GM10248 (cell line): ENCODE measurements at regions not wholly inside any gene's neighbourhood (a gene's known extent, or its start where the extent isn't known, plus 50 kb on each side); places are given as distances from the start of the nearest gene placed in this dataset.

ENCODE experiments used
- CTCF ChIA-PET: fragments of 300-600 bp; sonication (Branson Sonifier 250); formaldehyde crosslinking; extraction: SDS; loops from one replicate; lab custom pipeline; 2021; ENCODE audit warnings: antibody characterized with exemption; lab: Yijun Ruan, JAX
- POLR2A ChIA-PET: fragments of 350-650 bp; sonication (Branson Sonifier 250); formaldehyde crosslinking; extraction: SDS; loops from one replicate; lab custom pipeline; 2020; ENCODE audit warnings: antibody characterized with exemption; lab: Yijun Ruan, JAX
- DNase-seq: peaks from one replicate; pipeline ENCODE4 v3.0.0; 2012; ENCODE audit errors: extremely low spot score
- TF ChIP-seq, protein P1 (sequence below): IDR thresholded peaks from 2 replicates; pipeline ENCODE4 v1.5.1; 2012; ENCODE audit warnings: mild to moderate bottlenecking, low read depth; ENCODE audit errors: extremely low read depth, missing control alignments, control extremely low read depth

DNA sequence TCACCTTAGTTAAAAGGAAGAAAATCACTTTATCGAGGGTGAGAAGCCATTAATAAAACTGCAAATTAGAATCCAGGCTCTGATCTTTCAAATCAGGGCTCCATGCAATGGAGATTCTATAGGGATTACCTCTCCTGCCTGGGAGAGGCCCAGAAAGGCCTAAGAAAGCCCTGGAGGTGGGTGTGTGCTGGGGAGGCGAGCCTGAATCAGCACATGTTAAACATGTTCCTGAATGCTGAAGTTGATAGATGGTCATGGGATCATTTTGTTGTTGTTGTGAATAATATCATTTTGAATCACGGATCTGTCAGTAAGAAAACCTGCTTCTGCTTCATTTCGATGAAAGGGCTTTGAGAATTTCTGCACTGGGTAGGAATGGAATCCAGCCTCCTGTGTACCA, 254.3 kb downstream of the ACKR3 start:
- TF ChIP-seq, protein P1, sequence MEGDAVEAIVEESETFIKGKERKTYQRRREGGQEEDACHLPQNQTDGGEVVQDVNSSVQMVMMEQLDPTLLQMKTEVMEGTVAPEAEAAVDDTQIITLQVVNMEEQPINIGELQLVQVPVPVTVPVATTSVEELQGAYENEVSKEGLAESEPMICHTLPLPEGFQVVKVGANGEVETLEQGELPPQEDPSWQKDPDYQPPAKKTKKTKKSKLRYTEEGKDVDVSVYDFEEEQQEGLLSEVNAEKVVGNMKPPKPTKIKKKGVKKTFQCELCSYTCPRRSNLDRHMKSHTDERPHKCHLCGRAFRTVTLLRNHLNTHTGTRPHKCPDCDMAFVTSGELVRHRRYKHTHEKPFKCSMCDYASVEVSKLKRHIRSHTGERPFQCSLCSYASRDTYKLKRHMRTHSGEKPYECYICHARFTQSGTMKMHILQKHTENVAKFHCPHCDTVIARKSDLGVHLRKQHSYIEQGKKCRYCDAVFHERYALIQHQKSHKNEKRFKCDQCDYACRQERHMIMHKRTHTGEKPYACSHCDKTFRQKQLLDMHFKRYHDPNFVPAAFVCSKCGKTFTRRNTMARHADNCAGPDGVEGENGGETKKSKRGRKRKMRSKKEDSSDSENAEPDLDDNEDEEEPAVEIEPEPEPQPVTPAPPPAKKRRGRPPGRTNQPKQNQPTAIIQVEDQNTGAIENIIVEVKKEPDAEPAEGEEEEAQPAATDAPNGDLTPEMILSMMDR: no peak
- no peak for DNase-seq
- CTCF ChIA-PET: no interaction called here
- POLR2A ChIA-PET: no interaction called here

DNA sequence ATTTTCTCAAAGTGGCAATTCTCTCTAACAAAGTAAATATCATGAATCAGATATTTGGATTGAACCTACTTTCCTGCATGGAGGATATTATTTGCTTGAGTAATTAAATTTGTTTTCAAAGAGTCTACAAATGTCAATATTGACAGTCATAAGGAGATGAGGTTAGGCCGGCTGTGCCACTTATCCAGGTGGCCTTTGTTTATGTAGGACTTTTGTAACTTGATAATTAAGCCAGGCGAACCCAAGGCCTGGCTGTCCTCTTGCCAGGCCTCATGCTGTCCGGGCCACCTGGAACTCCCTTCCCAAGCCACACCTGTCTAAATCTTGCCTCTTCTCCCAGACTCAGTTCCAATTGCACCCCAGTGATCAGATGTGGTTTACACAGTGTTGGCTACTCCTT, 255.2 kb downstream of the ACKR3 start:
- DNase-seq: no peak
- POLR2A ChIA-PET: no interaction called here
- TF ChIP-seq, protein P1: no peak
- CTCF ChIA-PET: no interaction called here

DNA sequence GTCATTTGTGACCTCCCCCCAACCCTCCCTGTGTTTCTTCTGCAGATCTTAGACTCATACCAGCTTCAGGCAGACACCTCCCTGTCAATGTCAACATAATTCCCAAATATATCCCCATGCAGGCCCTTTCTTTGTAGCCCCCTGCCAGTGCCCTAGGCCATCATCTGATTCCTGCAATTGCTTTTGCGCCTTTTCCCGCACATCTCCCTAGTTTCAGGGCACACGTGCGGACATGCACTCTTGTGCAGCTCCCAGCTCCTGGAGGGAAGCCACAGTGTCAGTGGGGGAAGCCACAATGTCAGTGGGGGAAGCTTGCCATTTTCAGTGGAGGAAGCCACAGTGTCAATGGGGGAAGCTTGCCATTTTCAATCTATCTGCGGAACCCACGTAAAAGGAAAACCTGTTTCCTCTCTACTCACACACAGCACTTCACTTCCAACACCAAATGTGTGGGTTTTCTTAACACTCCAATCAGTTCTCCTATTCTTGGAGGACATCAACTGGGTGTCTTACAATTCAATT, 256.4 kb downstream of the ACKR3 start:
- DNase-seq: no peak

DNA sequence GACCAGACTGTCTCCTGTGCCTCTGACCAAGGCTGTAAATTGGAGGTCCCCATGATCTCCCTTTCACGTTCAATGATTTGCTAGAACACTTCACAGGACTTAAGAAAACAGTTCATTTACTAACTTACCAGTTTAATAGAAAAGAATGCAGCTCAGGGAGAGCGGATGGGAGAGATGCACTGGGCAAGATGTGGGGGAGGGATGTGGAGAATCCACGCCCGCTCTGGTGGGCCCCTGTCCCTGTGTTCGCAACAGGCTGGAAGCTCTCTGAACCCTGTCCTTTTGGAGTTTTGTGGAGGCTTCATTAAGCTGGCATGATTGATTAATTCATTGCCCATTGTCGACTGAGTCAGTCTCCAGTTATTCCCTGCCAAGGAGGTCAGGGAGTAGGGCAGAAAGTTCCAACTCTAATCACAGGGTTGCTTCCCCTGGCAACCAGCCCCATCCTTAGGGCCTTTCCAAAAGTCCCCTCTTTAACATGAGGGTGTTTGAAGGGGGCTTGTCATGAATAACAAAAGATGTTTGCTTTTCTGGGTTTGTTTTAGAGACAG, 257.1 kb downstream of the ACKR3 start:
- TF ChIP-seq, protein P1: no peak
- no peak for DNase-seq
- ChIA-PET CTCF (no interaction called here), POLR2A (no interaction called here)

More for the DNA sequence above, 256.4 kb downstream of the ACKR3 start:
- TF ChIP-seq, protein P1: no peak
- ChIA-PET CTCF (no interaction called here), POLR2A (no interaction called here)

DNA sequence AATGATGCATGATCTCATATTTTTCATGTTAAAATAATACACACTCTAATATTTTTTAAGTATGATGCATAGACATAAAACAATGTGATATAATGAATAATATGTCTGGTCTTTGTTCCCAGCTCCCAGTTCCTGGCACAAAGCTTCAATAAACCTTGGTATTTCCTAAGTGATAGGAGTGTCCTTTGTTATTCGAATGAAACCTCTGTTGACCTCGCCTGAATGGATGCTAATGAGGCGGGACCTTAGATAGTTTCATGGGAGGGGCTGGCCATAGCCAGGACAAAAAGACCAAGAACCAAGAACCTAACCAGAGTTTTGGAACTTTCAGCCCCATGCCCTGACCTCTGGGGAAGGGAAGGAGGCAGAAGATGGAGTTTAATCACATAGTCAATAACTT, 257.7 kb upstream of the COPS8 start:
- no peak for DNase-seq
- CTCF ChIA-PET: interaction anchor here (1.4 kb wide), 1 partner anchor 12 kb away, joined by 3 read pairs; no protein-coding TSS in a partner anchor
- POLR2A ChIA-PET: no interaction called here
- TF ChIP-seq, protein P1: no peak

DNA sequence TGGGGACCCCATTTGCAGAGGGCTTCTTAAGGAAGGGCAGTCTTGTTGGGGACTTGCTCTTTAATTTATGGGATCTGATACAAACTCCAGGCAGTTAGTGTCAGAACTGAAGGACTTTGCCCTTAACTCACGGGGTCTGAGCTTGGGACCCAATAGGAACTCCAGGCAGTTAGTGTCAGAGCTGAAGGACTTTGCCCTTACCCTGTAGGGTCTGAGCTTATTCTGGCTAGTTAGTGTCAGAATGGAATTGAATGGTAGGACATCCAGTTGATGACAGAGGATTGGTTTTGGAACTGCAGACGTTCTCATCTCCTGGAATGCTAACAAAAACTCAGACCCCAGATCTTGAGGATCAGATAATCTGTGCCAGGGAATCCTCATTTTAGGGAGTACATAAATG, 256.9 kb upstream of the COPS8 start:
- no peak for DNase-seq
- TF ChIP-seq, protein P1: no peak
- POLR2A ChIA-PET: no interaction called here
- CTCF ChIA-PET: interaction anchor here (1.4 kb wide), 1 partner anchor 11 kb away, joined by 3 read pairs; no protein-coding TSS in a partner anchor

DNA sequence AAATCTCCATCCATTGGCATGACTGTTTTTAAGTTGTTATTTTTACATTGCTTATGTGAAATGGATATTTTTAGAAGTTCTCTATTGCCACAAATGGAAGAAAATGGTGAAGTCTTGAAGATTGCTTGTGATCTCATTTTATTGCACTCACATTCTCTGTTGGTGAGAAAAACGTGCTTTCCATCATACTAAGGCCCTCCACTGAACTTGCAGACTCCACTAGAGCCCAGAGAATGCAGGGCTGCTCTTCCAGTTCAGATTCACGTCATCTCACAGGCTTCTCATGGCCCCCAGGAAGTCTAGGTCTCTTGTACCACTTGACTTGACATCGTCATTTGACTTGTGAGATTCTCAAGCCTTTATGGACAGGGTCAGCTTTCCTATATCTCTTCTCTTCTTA, 254.8 kb upstream of the COPS8 start:
- DNase-seq: no peak
- TF ChIP-seq, protein P1: no peak
- CTCF ChIA-PET: no interaction called here
- POLR2A ChIA-PET: no interaction called here
